WTC11 (cell line): ENCODE measurements at regions not wholly inside any gene's neighbourhood (a gene's known extent, or its start where the extent isn't known, plus 50 kb on each side); places are given as distances from the start of the nearest gene placed in this dataset.

Experiments used
- ATAC-seq: fragments of 200-7000 bp; cut with Tn5 transposase; 2 replicates; pipeline ENCODE4 v1.10.0; 2021; ENCODE audit warnings: mild to moderate bottlenecking, moderate library complexity
- CTCF ChIA-PET: fragments of 300-600 bp; sonication (Branson Sonifier 250); formaldehyde crosslinking; loops from one replicate; lab custom pipeline; 2021; ENCODE audit warnings: antibody characterized with exemption; lab: Charles Lee
- POLR2A ChIA-PET: fragments of 350-600 bp; sonication (Branson Sonifier 250); formaldehyde crosslinking; loops from one replicate; lab custom pipeline; 2021; ENCODE audit warnings: antibody characterized with exemption; lab: Charles Lee
- DNase-seq: peaks from one replicate; pipeline ENCODE4 v3.0.0; 2021; ENCODE audit warnings: low spot score
- H3K27ac Mint-ChIP-seq: 2 replicates; pipeline ENCODE4 v1.8.0; 2021; ENCODE audit warnings: mixed read lengths
- H3K27me3 Mint-ChIP-seq: 2 replicates; pipeline ENCODE4 v1.8.0; 2021; ENCODE audit warnings: low read depth, mild to moderate bottlenecking, moderate library complexity, mixed read lengths
- H3K36me3 Mint-ChIP-seq: 2 replicates; pipeline ENCODE4 v1.8.0; 2021; ENCODE audit warnings: mixed read lengths
- H3K4me1 Mint-ChIP-seq: 2 replicates; pipeline ENCODE4 v1.8.0; 2022; ENCODE audit warnings: mixed read lengths
- H3K4me3 Mint-ChIP-seq: 2 replicates; pipeline ENCODE4 v1.8.0; 2021; ENCODE audit warnings: mild to moderate bottlenecking, moderate library complexity, mixed read lengths
- H3K9me3 Mint-ChIP-seq: 2 replicates; pipeline ENCODE4 v1.8.0; 2021; ENCODE audit warnings: mixed read lengths
- AR ChIP-seq: fragments of 250-450 bp; sonication (Bioruptor Pico); IDR thresholded peaks from 2 replicates; pipeline ENCODE4 v1.9.0; 2021; ENCODE audit warnings: mild to moderate bottlenecking
- ATF6 ChIP-seq: sonication (generic); formaldehyde crosslinking; IDR thresholded peaks from 2 replicates; pipeline ENCODE4 v1.8.1; 2023; ENCODE audit warnings: mild to moderate bottlenecking, missing genetic modification reagents
- CBFB ChIP-seq: sonication (generic); formaldehyde crosslinking; IDR thresholded peaks from 2 replicates; pipeline ENCODE4 v1.8.1; 2022; ENCODE audit warnings: mild to moderate bottlenecking, low read depth, missing genetic modification reagents
- CDX4 ChIP-seq: fragments of 250-450 bp; sonication (Bioruptor Pico); IDR thresholded peaks from 2 replicates; pipeline ENCODE4 v1.9.0; 2021; ENCODE audit warnings: moderate library complexity, mild to moderate bottlenecking, inconsistent platforms, borderline replicate concordance
- CREM ChIP-seq: sonication (generic); formaldehyde crosslinking; IDR thresholded peaks from 2 replicates; pipeline ENCODE4 v1.8.1; 2022; ENCODE audit warnings: mild to moderate bottlenecking, missing genetic modification reagents, moderate library complexity
- ELF4 ChIP-seq: sonication (generic); formaldehyde crosslinking; IDR thresholded peaks from 2 replicates; pipeline ENCODE4 v1.8.1; 2022; ENCODE audit warnings: low read depth, mild to moderate bottlenecking, moderate library complexity, missing genetic modification reagents
- FOXJ3 ChIP-seq: sonication (generic); formaldehyde crosslinking; IDR thresholded peaks from 2 replicates; pipeline ENCODE4 v1.9.0; 2021; ENCODE audit warnings: missing genetic modification reagents, mild to moderate bottlenecking, borderline replicate concordance
- FOXP1 ChIP-seq: sonication (generic); formaldehyde crosslinking; IDR thresholded peaks from 2 replicates; pipeline ENCODE4 v1.8.0; 2022; ENCODE audit warnings: missing genetic modification reagents, mild to moderate bottlenecking, moderate library complexity, borderline replicate concordance
- GTF2I ChIP-seq: fragments of 250-450 bp; sonication (Bioruptor Pico); conservative IDR thresholded peaks from 2 replicates; pipeline ENCODE4 v1.4.0; 2021; ENCODE audit warnings: mild to moderate bottlenecking
- HMGXB4 ChIP-seq: sonication (generic); formaldehyde crosslinking; IDR thresholded peaks from 2 replicates; pipeline ENCODE4 v1.8.1; 2023; ENCODE audit warnings: mild to moderate bottlenecking, moderate library complexity, missing genetic modification reagents
- MAX ChIP-seq: sonication (generic); formaldehyde crosslinking; IDR thresholded peaks from 2 replicates; pipeline ENCODE4 v1.8.0; 2022; ENCODE audit warnings: mild to moderate bottlenecking, missing genetic modification reagents
- NFYB ChIP-seq: sonication (generic); formaldehyde crosslinking; conservative IDR thresholded peaks from 2 replicates; pipeline ENCODE4 v1.8.0; 2022; ENCODE audit warnings: low read depth, missing genetic modification reagents
- PREB ChIP-seq: sonication (generic); formaldehyde crosslinking; IDR thresholded peaks from 2 replicates; pipeline ENCODE4 v1.8.1; 2022; ENCODE audit warnings: mild to moderate bottlenecking, missing genetic modification reagents, moderate library complexity, borderline replicate concordance
- TCF7 ChIP-seq: sonication (generic); formaldehyde crosslinking; IDR thresholded peaks from 2 replicates; pipeline ENCODE4 v1.8.0; 2022; ENCODE audit warnings: mild to moderate bottlenecking, low read depth, missing genetic modification reagents, moderate library complexity
- ZBTB43 ChIP-seq: sonication (generic); formaldehyde crosslinking; IDR thresholded peaks from 2 replicates; pipeline ENCODE4 v1.8.1; 2023; ENCODE audit warnings: mild to moderate bottlenecking, missing genetic modification reagents
- ZMAT4 ChIP-seq: fragments of 250-450 bp; sonication (Bioruptor Pico); IDR thresholded peaks from 2 replicates; pipeline ENCODE4 v1.9.0; 2021; ENCODE audit warnings: mild to moderate bottlenecking
- ZNF138 ChIP-seq: sonication (generic); formaldehyde crosslinking; conservative IDR thresholded peaks from 2 replicates; pipeline ENCODE4 v1.8.1; 2022; ENCODE audit warnings: mild to moderate bottlenecking, moderate library complexity, missing genetic modification reagents
- ZNF263 ChIP-seq: sonication (generic); formaldehyde crosslinking; IDR thresholded peaks from 2 replicates; pipeline ENCODE4 v1.8.1; 2022; ENCODE audit warnings: low read depth, mild to moderate bottlenecking, moderate library complexity, missing genetic modification reagents
- ZNF425 ChIP-seq: fragments of 250-450 bp; sonication (Bioruptor Pico); conservative IDR thresholded peaks from 2 replicates; pipeline ENCODE4 v1.9.0; 2021; ENCODE audit warnings: mild to moderate bottlenecking

- no peak overlapping the region for H3K27ac Mint-ChIP-seq
- no peak overlapping the region for H3K4me3 Mint-ChIP-seq
- POLR2A ChIA-PET, result no interaction called here
- H3K27me3 Mint-ChIP-seq, result no peaks in the 10 kb centered on the region
- H3K4me1 Mint-ChIP-seq, result no peaks in the 10 kb centered on the region
- no peak for TF ChIP-seq ZMAT4 (CRISPR knock-in tag)
- TF ChIP-seq AR (CRISPR knock-in tag), result no peak
- TF ChIP-seq CBFB (CRISPR knock-in tag), result no peak
- TF ChIP-seq ATF6 (CRISPR knock-in tag), result no peak
- no peak for TF ChIP-seq GTF2I (CRISPR knock-in tag)
- TF ChIP-seq HMGXB4, result no peak
- TF ChIP-seq NFYB, result no peak
- no peak for TF ChIP-seq ZNF138 (CRISPR knock-in tag)
- TF ChIP-seq FOXJ3 (CRISPR knock-in tag), result no peak
- no peak for TF ChIP-seq TCF7
- no peak for TF ChIP-seq CREM (CRISPR knock-in tag)
- no peak for TF ChIP-seq ZBTB43
- no peak for TF ChIP-seq PREB
- TF ChIP-seq ZNF263 (CRISPR knock-in tag), result no peak
- TF ChIP-seq, all 79 proteins: peak for 0
- DNase-seq (no peak), ATAC-seq (no peak)
- Mint-ChIP-seq H3K9me3 (peaks cover 9% of the 10 kb centered on the region), H3K36me3 (no peaks in the 10 kb centered on the region)
- CTCF ChIA-PET, result no interaction called here
Measured at GRCh38 chr9:81002906-81003305, 686.4 kb downstream of the TLE1 start.

GRCh38 chr9:81002242-81002641 lies 687.1 kb downstream of the TLE1 start:
- ATAC-seq, result no peak
- Mint-ChIP-seq H3K4me3 (no peak overlapping the region), H3K9me3 (peaks cover 9% of the 10 kb centered on the region), H3K36me3 (no peaks in the 10 kb centered on the region), H3K27me3 (no peaks in the 10 kb centered on the region), H3K27ac (no peak overlapping the region), H3K4me1 (no peaks in the 10 kb centered on the region)
- TF ChIP-seq ZNF425 (CRISPR knock-in tag) (no peak), PREB (no peak), CDX4 (CRISPR knock-in tag) (no peak), FOXP1 (no peak), MAX (CRISPR knock-in tag) (no peak), ELF4 (no peak)
- ChIA-PET POLR2A (no interaction called here), CTCF (no interaction called here)
- DNase-seq, result no peak
